GM23338 (cell line): ENCODE measurements at regions not wholly inside any gene's neighbourhood (a gene's known extent, or its start where the extent isn't known, plus 50 kb on each side); places are given as distances from the start of the nearest gene placed in this dataset.

ENCODE experiments used
- ATAC-seq: fragments of 200-7000 bp; cut with Tn5 transposase; 3 replicates; pipeline ENCODE4 v1.9.1; 2020
- DNase-seq: peaks from one replicate; pipeline ENCODE4 v3.0.0-alpha.2; 2015; ENCODE audit warnings: low spot score
- H2AFZ ChIP-seq: fragments of 200-600 bp; sonication (generic); 2 replicates; pipeline ENCODE4 v1.8.0; 2016; ENCODE audit warnings: antibody characterized with exemption, mild to moderate bottlenecking, moderate library complexity
- H3F3A ChIP-seq: fragments of 200-600 bp; sonication (generic); replicated peaks from 2 replicates; pipeline ENCODE4 v1.8.0; 2017; ENCODE audit warnings: antibody characterized with exemption, mixed run types, low read depth
- H3K27ac ChIP-seq: fragments of 200-600 bp; sonication (generic); 2 replicates; pipeline ENCODE4 v1.6.1; 2016; ENCODE audit warnings: low read depth
- H3K27me3 ChIP-seq: fragments of 200-600 bp; sonication (generic); 2 replicates; pipeline ENCODE4 v1.8.0; 2016; ENCODE audit warnings: mild to moderate bottlenecking, mixed run types, moderate library complexity; ENCODE audit not compliant: insufficient read depth
- H3K36me3 ChIP-seq: fragments of 200-600 bp; sonication (generic); 2 replicates; pipeline ENCODE4 v1.8.0; 2016; ENCODE audit warnings: mild to moderate bottlenecking; ENCODE audit not compliant: insufficient read depth
- H3K4me1 ChIP-seq: fragments of 200-600 bp; sonication (generic); 2 replicates; pipeline ENCODE4 v1.8.0; 2016; ENCODE audit warnings: mild to moderate bottlenecking, moderate library complexity; ENCODE audit not compliant: insufficient read depth
- H3K4me2 ChIP-seq: fragments of 200-600 bp; sonication (generic); 2 replicates; pipeline ENCODE4 v1.7.1; 2017; ENCODE audit warnings: mixed run types
- H3K4me3 ChIP-seq: fragments of 200-600 bp; sonication (generic); 2 replicates; pipeline ENCODE4 v1.6.1; 2016; ENCODE audit warnings: mixed run types
- H3K79me2 ChIP-seq: fragments of 200-600 bp; sonication (generic); replicated peaks from 2 replicates; pipeline ENCODE4 v1.8.0; 2017; ENCODE audit warnings: mild to moderate bottlenecking; ENCODE audit not compliant: insufficient read depth
- H3K9me2 ChIP-seq: fragments of 200-600 bp; sonication (generic); 2 replicates; pipeline ENCODE4 v1.8.0; 2017; ENCODE audit not compliant: insufficient read depth
- H4K20me1 ChIP-seq: fragments of 200-600 bp; sonication (generic); replicated peaks from 2 replicates; pipeline ENCODE4 v1.8.0; 2017; ENCODE audit warnings: mild to moderate bottlenecking; ENCODE audit not compliant: insufficient read depth
- H3K27ac Mint-ChIP-seq: 2 replicates; pipeline ENCODE4 v1.8.0; 2020; ENCODE audit warnings: inconsistent platforms, mild to moderate bottlenecking, moderate library complexity, mixed read lengths
- H3K27me3 Mint-ChIP-seq: 3 replicates; pipeline ENCODE4 v1.8.0; 2022; ENCODE audit warnings: low read depth, mild to moderate bottlenecking, moderate library complexity, mixed read lengths, inconsistent platforms; ENCODE audit not compliant: insufficient read depth, poor library complexity
- H3K36me3 Mint-ChIP-seq: 3 replicates; pipeline ENCODE4 v1.8.0; 2021; ENCODE audit warnings: low read depth, mild to moderate bottlenecking, inconsistent platforms, moderate library complexity, mixed read lengths
- H3K4me1 Mint-ChIP-seq: 3 replicates; pipeline ENCODE4 v1.8.0; 2020; ENCODE audit warnings: mild to moderate bottlenecking, inconsistent platforms, mixed read lengths
- H3K4me3 Mint-ChIP-seq: 3 replicates; pipeline ENCODE4 v1.8.0; 2021; ENCODE audit warnings: moderate library complexity, mild to moderate bottlenecking, inconsistent platforms, mixed read lengths
- H3K9me3 Mint-ChIP-seq: 3 replicates; pipeline ENCODE4 v1.8.0; 2020; ENCODE audit warnings: moderate library complexity, mild to moderate bottlenecking, inconsistent platforms, mixed read lengths
- CREB1 ChIP-seq: fragments of 250-450 bp; sonication (Bioruptor Pico); IDR thresholded peaks from 2 replicates; pipeline ENCODE4 v1.5.0; 2020; ENCODE audit warnings: low read depth, mild to moderate bottlenecking, moderate library complexity
- ETS1 ChIP-seq: IDR thresholded peaks from 2 replicates; pipeline ENCODE4 v1.6.1; 2016; ENCODE audit warnings: antibody characterized with exemption
- EZH2 ChIP-seq: fragments of 200-600 bp; sonication (generic); IDR thresholded peaks from one replicate; pipeline ENCODE4 v1.8.0; 2017; ENCODE audit warnings: antibody characterized with exemption, mild to moderate bottlenecking, low read depth; ENCODE audit not compliant: unreplicated experiment
- EZH2phosphoT487 ChIP-seq: fragments of 200-600 bp; sonication (generic); IDR thresholded peaks from one replicate; pipeline ENCODE4 v1.8.1; 2018; ENCODE audit warnings: antibody characterized with exemption; ENCODE audit not compliant: unreplicated experiment
- JUNB ChIP-seq: IDR thresholded peaks from one replicate; pipeline ENCODE4 v1.6.1; 2016; ENCODE audit warnings: antibody characterized with exemption; ENCODE audit not compliant: unreplicated experiment
- NANOG ChIP-seq: IDR thresholded peaks from 2 replicates; pipeline ENCODE4 v1.6.1; 2016; ENCODE audit warnings: antibody characterized with exemption, borderline replicate concordance
- POLR2AphosphoS5 ChIP-seq: IDR thresholded peaks from 2 replicates; pipeline ENCODE4 v1.6.1; 2016; ENCODE audit warnings: antibody characterized with exemption, low read depth
- REST ChIP-seq: IDR thresholded peaks from one replicate; pipeline ENCODE4 v1.6.1; 2018; ENCODE audit warnings: antibody characterized with exemption; ENCODE audit not compliant: unreplicated experiment
- ZNF114 ChIP-seq: fragments of 250-450 bp; sonication (Bioruptor Pico); IDR thresholded peaks from 2 replicates; pipeline ENCODE4 v1.5.0; 2020; ENCODE audit warnings: mild to moderate bottlenecking, moderate library complexity
- ZNF331 ChIP-seq: fragments of 250-450 bp; sonication (Bioruptor Pico); IDR thresholded peaks from 2 replicates; pipeline ENCODE4 v1.5.0; 2020; ENCODE audit warnings: low read depth, mild to moderate bottlenecking, moderate library complexity
- TF ChIP-seq, protein P1 (sequence below): fragments of 250-450 bp; sonication (Bioruptor Pico); IDR thresholded peaks from 2 replicates; pipeline ENCODE4 v1.5.0; 2020; ENCODE audit warnings: mild to moderate bottlenecking, moderate library complexity
- TF ChIP-seq, protein P2 (sequence below), 2 experiments: fragments of 200-600 bp in 1 of 2; sonication (generic) in 1 of 2; conservative IDR thresholded peaks; 2 replicates each; pipeline versions ENCODE4 v1.5.1 to v1.6.1; 2016 to 2017; ENCODE audit warnings: antibody characterized with exemption in 2 of 2, low read depth in 2 of 2, mild to moderate bottlenecking in 2 of 2, moderate library complexity in 1 of 2

- Histone ChIP-seq H3K4me1 (no peaks in the 10 kb centered on the region), H2AFZ (no peak overlapping the region), H3K27ac (no peak overlapping the region), H3K36me3 (no peaks in the 10 kb centered on the region), H3K9me2 (no peaks in the 10 kb centered on the region), H3K79me2 (no peaks in the 10 kb centered on the region), H3K4me2 (no peak overlapping the region), H3F3A (no peaks in the 10 kb centered on the region), H3K4me3 (no peak overlapping the region), H3K27me3 (no peaks in the 10 kb centered on the region), H4K20me1 (no peaks in the 10 kb centered on the region)
- TF ChIP-seq ETS1 (no peak), REST (no peak), JUNB (no peak), ZNF331 (CRISPR knock-in tag) (no peak), CREB1 (CRISPR knock-in tag) (no peak), ZNF114 (no peak), EZH2 (no peak), EZH2phosphoT487 (no peak), POLR2AphosphoS5 (no peak), NANOG (no peak)
- TF ChIP-seq, protein P1, sequence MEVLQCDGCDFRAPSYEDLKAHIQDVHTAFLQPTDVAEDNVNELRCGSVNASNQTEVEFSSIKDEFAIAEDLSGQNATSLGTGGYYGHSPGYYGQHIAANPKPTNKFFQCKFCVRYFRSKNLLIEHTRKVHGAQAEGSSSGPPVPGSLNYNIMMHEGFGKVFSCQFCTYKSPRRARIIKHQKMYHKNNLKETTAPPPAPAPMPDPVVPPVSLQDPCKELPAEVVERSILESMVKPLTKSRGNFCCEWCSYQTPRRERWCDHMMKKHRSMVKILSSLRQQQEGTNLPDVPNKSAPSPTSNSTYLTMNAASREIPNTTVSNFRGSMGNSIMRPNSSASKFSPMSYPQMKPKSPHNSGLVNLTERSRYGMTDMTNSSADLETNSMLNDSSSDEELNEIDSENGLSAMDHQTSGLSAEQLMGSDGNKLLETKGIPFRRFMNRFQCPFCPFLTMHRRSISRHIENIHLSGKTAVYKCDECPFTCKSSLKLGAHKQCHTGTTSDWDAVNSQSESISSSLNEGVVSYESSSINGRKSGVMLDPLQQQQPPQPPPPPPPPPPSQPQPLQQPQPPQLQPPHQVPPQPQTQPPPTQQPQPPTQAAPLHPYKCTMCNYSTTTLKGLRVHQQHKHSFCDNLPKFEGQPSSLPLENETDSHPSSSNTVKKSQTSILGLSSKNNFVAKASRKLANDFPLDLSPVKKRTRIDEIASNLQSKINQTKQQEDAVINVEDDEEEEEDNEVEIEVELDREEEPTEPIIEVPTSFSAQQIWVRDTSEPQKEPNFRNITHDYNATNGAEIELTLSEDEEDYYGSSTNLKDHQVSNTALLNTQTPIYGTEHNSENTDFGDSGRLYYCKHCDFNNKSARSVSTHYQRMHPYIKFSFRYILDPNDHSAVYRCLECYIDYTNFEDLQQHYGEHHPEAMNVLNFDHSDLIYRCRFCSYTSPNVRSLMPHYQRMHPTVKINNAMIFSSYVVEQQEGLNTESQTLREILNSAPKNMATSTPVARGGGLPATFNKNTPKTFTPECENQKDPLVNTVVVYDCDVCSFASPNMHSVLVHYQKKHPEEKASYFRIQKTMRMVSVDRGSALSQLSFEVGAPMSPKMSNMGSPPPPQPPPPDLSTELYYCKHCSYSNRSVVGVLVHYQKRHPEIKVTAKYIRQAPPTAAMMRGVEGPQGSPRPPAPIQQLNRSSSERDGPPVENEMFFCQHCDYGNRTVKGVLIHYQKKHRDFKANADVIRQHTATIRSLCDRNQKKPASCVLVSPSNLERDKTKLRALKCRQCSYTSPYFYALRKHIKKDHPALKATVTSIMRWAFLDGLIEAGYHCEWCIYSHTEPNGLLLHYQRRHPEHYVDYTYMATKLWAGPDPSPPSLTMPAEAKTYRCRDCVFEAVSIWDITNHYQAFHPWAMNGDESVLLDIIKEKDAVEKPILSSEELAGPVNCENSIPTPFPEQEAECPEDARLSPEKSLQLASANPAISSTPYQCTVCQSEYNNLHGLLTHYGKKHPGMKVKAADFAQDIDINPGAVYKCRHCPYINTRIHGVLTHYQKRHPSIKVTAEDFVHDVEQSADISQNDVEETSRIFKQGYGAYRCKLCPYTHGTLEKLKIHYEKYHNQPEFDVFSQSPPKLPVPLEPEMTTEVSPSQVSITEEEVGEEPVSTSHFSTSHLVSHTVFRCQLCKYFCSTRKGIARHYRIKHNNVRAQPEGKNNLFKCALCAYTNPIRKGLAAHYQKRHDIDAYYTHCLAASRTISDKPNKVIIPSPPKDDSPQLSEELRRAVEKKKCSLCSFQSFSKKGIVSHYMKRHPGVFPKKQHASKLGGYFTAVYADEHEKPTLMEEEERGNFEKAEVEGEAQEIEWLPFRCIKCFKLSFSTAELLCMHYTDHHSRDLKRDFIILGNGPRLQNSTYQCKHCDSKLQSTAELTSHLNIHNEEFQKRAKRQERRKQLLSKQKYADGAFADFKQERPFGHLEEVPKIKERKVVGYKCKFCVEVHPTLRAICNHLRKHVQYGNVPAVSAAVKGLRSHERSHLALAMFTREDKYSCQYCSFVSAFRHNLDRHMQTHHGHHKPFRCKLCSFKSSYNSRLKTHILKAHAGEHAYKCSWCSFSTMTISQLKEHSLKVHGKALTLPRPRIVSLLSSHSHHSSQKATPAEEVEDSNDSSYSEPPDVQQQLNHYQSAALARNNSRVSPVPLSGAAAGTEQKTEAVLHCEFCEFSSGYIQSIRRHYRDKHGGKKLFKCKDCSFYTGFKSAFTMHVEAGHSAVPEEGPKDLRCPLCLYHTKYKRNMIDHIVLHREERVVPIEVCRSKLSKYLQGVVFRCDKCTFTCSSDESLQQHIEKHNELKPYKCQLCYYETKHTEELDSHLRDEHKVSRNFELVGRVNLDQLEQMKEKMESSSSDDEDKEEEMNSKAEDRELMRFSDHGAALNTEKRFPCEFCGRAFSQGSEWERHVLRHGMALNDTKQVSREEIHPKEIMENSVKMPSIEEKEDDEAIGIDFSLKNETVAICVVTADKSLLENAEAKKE (CRISPR knock-in tag), result no peak
- TF ChIP-seq, protein P2, sequence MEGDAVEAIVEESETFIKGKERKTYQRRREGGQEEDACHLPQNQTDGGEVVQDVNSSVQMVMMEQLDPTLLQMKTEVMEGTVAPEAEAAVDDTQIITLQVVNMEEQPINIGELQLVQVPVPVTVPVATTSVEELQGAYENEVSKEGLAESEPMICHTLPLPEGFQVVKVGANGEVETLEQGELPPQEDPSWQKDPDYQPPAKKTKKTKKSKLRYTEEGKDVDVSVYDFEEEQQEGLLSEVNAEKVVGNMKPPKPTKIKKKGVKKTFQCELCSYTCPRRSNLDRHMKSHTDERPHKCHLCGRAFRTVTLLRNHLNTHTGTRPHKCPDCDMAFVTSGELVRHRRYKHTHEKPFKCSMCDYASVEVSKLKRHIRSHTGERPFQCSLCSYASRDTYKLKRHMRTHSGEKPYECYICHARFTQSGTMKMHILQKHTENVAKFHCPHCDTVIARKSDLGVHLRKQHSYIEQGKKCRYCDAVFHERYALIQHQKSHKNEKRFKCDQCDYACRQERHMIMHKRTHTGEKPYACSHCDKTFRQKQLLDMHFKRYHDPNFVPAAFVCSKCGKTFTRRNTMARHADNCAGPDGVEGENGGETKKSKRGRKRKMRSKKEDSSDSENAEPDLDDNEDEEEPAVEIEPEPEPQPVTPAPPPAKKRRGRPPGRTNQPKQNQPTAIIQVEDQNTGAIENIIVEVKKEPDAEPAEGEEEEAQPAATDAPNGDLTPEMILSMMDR (conservative IDR thresholded peaks at IDR 0.05; ENCODE audit: low read depth in 2 of 2), result no peak
- peaks cover 3% of the 10 kb centered on the region; the same call in 2 of the 3 replicates for H3K4me1 Mint-ChIP-seq
- H3K27ac Mint-ChIP-seq, result no peak overlapping the region
- DNase-seq (no peak), ATAC-seq (no peak)
- H3K36me3 Mint-ChIP-seq, result no peaks in the 10 kb centered on the region
- no peak overlapping the region for H3K4me3 Mint-ChIP-seq
- H3K9me3 Mint-ChIP-seq, result no peaks in the 10 kb centered on the region; the same call in 2 of the 3 replicates
- peaks cover 2% of the 10 kb centered on the region for H3K27me3 Mint-ChIP-seq
These were observed 222.0 kb downstream of the SETD4 start for GRCh38 chr21:35838350-35838749.
